COR-L47 (cell line): ENCODE measurements at regions not wholly inside any gene's neighbourhood (a gene's known extent, or its start where the extent isn't known, plus 50 kb on each side); places are given as distances from the start of the nearest gene placed in this dataset.

ENCODE experiments used
- DNase-seq: peaks from one replicate; lab custom pipeline; 2025; lab: John Stamatoyannopoulos, UW

DNA sequence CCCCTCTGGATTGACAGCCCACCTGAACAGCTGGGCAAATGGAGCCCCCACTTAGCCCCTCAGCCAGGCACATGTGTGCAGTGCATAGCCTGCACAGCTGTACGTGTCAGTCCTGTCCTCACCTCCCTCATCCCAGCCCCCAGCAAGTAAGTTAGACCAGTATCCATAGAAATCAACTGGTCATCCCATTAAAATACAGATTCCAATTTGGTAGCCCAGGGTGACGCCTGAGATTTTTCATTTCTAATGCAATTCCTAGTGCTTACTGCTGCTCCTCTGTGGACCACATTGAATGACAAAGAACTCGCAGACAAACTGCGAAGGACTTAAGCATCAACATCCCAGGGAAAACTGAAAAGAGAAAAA is 99.0 kb upstream of the GJB5 start:
- no peak for DNase-seq

DNA sequence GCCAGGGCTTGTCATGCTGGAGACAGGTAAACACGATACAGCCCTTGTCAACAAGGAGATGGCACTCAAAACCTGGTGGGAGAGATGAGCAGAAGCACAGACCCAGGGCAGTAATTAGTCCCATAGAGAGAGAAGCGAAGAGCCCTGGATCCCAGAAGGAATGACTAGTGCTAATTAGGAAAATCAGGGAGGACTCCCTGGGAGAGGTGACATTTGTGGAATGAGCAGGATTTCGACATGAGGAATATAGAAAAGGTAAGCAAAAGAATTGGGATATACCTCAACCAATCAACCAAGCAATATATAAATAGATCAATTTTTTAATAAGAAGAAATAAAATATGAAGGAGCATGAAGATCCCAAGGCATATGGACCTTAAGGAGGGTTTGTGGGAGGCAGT is 98.5 kb upstream of the GJB5 start:
- no peak for DNase-seq

DNA sequence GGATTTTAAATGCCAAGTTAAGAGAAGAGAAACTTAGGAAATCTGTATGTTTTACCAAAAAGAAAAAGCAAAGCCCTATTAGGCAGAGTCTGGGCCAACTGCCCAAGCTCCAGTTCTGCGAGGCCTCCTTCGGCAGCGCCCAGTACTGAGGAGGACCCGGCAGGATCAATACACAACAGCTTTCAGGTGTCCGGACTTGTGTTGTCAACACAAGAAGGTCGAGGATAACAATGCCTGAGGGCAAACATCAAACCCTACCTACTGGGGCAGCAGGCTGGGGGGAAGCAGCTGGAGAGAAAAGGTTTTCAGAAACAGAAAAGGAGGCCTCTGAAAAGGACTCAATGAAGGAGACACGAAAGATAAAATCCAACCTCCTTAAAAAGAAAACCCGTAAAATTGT is 98.1 kb upstream of the GJB5 start:
- DNase-seq: peak; percentile 85

DNA sequence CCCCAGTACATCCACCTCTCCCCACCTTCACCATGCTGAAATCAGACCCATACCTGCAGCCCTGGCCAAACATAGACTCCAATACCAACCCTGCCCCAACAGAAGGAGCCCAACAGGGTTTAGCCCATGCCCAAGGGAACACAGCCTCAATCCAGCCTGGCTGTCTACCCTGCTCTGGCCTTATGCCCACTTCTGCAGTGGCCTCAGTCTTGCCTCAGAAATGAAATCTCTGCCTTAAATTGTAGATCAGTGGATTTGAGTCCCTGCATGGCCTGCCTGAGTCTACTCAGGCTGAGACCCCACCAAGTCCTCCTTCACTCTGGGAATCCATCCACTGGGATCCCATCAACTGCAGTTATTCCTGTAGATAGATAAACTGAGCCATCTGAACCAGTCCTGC is 97.6 kb upstream of the GJB5 start:
- no peak for DNase-seq

DNA sequence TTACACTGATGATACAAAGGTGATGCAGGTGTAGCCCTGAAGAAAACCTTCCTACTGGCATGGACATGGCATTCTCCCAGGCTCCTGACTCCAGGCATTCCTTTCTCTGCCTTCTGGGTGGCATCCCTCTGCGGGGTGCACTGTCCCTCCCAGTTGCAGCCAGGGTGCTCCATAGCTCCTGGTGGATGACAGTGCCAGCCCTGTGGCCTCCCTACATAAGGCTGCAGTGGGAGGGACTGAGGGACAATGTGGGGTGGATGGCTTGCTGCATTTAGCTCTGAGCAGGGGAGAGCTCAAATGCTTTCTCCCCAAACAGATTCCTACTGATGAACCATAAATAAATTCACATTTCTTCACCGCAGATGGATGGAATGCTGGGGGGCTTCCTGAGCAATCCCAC is 97.0 kb upstream of the GJB5 start:
- no peak for DNase-seq

DNA sequence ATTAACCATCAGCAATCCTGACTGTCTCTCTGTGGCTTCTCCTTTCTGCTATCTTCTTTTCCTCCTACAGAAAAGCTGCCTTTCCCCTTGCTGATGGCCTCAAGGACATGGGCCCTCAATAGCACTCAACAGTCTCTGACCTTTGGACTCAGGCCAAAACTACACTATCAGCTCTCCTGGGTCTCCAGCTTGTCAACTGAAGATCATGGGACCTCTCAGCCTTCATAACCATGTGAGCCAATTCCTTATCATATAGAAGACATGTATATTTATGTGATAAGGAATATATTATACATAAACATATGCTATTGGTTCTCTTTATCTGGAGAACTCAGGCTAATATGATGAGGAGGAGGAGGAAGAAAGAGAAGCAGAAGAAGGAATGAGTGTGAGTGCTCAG is 91.8 kb upstream of the GJB5 start:
- no peak for DNase-seq

DNA sequence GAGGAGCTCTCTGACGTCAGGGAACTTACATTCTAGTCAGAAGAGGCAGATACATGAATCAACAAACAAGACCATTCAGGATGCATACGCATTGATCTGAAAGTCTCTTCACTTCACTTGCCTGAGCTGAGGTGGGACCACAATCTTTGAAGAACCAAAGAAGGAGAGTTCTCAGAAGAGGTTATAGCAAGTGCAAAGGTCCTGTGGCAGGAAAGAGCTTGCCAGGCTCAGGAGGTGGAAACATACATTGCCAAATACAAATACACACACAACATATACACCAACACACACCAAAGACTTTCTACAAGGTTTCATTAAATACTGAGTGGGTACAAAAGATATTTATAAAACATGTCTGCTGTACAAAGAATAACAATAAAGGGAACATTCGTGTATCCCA is 86.8 kb upstream of the GJB5 start:
- no peak for DNase-seq

DNA sequence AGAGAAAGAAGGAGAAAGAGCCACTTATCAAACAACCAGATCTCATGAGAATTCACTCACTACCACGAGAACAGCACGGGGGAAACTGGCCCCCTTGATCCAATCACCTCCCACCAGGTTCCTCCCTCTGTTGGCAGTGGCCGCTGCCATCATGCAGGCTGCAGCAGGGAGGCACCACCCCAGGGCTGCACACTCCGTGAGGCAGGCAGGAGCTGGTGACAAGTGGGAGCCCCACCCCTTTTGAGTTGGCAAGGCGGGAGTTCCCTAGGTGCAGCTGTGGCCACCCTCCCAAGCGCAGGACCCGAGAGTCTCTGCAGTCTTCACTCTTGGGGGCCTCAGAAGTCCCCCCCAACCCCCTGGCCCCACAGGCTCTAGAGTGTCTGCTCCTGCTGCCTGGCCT is 83.9 kb upstream of the GJB5 start:
- DNase-seq: no peak

DNA sequence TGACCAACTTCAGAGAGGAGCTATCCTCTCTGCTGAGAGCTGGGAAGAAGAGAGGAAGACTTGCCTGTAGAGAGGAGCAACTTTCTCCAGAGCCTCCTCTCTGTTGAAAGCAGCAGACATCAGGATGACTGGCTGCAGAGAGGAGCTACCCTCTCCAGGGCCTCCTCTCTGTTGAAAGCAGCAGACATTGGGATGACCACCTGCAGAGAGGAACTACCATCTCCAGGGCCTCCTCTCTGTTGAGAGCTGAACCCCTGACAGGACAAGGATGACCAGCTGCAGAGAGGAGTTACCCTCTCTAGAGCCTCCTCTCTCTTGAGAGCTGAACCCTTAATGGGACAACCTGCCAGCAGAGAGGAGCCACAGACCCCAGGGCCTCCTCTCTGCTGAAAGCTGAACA is 83.0 kb upstream of the GJB5 start:
- DNase-seq: no peak

DNA sequence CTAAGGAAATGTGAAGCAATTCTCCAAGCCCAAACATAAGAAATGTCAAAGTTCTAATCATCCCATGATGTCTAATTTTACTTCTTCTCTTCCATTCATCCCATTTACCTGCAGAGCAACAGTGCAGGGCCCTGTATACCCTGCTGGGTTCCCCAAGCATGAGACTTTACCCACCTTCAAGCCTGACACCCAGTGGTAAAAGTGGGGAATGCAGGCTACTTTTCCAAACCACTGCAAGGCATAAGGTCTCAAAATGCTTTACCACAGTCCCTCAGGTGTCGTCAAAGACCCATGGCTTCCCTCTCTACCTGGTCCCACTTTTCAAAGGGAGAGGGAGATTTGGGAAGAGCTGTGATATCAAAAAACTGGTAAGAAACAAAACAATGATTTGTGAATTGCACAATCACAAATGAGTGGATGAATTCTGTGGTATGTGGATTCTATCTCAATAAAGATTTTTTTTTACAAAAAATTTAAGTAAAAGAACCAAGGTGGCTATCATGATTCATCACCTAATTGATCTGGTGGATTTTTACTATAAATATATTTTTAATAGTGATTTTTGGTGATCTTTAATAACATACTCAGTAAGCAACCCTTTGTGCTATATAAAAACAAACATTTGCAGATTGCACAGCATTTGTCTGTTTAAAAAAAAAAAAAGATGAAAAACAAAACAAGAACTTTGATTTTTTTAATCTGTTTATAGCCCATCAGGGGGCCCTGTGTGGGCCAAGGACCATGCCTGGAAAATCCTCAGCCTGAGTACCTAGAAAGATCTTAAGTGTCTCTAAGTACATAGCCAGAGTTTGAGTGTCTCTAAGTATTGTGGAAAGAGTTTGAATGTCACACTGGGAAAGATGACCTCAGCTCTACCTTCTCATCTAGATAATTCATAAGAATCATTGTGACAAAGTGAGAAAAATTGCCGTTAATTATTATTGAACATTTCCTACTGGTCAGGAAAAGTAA is 73.1 kb upstream of the GJB5 start:
- DNase-seq: peak; percentile 41

DNA sequence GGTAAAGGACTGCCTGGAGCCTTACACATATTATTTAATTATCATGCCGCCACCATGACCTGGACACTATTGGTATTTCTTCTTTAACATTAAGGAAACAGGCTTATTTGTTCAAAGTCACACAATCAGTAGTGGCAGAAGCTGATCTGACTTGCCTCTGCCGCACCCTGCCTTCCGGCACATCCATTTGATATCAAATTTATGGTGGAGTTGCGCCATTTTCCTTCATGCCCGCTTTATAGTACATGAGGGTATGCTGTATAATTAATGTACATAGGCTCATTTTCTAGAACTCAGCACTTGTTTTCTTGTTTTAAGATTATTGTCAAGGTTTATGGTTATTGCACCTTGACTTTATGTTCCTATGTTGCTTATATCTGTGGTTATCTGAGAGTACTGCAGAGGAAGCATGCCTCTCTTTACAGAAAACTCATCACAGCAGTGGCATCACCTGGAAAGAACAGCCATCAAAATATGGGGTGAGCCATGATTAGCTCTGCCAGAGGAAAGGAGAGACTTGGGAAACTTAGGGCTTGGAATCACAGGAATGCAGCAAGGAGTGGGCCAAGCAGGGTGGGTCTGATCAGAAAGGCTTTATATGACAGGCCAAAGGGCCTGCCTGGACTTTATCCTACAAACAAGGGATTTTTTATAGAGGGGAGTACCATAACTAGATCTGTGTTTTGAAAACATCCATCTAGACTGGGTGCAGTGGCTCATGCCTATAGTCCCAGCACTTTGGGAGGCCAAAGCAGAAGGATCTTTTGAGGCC is 72.2 kb upstream of the GJB5 start:
- DNase-seq: no peak

DNA sequence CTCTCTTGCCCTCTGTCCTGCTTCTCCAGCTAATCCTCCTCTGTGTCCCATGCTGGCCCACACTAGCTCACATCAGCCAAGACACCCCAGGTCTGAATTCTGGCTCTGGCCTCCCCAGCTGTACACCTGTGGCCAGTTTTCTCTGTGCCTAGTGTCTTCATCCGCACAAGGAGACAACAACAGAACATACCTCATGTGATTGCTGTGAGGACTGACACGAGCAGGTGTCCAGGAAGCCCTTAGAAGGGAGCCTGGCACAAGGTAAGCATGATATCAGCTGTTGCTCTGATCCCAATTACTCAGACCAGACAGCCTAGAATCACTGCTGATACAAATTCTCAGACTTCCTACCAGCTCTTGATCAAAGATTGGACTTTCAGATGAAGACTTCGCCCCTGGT is 71.2 kb upstream of the GJB5 start:
- peak; percentile 24 for DNase-seq

DNA sequence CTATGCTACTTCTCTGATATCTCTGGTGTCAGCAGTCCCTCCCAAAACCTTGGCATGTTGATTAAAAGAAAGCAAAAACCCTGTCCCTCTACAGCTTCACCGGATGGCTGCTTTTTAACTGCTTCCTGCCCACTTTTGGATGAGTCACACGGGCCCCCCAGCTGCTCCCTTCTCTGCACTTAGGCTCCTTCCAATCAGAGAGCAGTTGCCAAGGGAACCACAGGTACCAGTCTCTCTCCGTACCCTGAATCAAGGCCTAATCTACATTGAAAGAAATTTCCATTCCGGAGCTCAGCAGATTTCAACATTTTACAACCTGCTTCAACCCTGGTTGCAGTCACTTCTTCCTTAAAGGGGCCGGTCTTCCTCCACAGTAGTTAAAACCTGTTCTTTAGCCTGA is 70.6 kb upstream of the GJB5 start:
- DNase-seq: peak; percentile 68

DNA sequence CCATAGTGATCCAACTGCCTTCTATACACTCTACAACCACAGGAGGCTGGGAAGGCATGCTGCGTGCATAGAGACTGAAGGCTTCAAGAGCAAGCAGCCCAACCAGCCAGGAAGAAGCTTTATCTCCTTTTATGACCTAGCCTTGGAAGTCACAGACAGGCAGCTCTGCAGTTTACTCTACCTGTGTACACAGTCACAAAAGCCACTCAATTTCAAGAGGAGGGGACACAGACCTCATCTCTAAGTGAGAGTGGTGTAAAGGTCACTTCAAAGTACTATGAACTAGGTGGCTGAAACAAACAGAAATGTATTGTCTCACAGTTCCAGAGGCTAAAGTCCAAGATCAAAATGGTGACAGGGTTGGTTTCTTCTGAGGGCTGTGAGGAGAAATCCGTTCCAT is 69.6 kb upstream of the GJB5 start:
- no peak for DNase-seq

DNA sequence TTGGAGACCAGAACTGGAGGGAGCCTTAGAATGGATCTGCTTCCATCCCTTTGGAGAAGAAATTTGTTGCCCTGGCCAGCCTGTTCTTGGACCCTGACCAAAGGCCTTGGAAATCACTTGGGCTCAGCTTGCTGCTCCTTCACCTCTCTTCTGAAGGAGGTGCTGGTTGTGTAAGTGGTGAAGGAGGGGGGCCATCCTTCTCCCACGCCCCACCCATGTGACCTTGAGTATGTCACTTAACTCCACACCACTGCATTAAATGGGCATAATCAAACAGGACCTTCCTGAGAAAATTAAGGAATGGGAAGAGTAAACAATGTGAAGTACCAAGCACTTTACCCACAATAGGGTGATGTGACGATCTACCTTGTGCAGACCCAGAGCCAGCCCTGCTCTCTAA is 68.3 kb upstream of the GJB5 start:
- no peak for DNase-seq

DNA sequence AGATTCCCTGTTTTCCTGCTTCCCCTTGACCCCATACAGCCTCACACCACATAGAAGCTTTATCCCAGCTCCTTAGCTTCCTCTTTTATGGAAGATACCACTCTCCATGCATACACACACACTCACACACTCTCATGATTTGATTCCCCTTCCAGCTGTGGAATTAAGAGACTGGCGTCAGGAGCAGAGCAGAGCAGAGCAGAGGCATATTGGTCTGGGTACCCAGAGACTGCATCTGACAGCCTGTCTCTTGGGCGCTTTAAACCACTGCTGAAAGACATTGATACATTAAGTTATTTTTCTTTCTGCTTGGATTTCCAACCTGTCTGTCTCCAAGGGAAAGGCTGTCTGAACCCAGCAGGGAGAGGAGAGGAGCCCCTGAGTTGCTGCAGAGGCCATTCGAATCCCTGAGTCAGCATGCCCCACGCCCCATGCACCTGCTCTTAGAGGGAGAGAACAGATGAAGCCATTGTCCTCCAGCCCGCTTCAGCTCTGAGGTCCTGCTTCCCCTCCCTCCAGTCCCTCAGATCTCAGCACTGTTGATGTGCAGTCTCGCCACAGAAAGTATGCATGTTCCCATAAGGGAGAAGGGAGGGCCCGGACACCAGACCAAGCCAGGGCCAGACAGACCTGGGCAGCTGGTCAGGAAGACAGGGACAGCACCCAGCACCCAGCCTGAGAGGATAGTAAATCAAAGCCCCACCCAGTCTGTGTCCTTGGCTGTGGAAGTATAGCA is 66.7 kb upstream of the GJB5 start:
- DNase-seq: no peak

DNA sequence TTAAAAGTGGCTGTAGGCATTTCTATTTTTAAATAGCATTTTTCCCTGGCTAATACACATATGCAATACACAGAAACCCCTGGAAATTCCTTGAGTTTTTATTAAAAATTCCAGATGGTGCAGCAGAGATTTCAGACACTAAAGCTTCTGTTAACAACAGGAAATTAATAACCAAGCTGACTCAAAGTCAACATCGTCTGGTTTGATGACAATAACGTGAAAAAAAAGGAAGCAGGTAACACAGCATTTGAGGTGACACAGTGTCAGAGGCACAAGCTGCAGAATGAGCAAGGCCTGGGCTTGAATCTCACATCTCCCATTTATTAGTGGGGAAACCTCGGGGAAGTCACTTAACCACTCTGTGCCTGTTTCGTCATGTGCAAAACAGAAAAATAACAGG is 64.6 kb upstream of the GJB5 start:
- DNase-seq: no peak

DNA sequence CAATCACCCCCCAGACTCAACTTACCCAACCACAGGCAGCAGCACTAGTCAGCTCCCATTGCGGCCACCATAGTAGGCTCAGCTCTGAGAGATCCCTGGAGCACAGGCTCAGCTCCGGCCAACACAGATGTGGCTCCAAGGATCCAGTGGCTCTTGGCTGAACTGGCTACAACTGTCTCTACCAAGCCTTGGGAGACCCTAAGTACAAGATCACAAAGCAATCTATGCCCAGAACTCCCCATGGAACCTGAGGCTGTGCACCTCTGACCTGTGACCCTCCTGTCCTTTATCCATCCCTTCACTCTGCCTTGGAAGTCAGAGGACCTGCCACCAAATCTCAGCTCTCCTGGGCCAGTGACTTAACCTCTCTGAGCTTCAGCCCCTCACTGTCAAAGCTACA is 61.8 kb upstream of the GJB5 start:
- no peak for DNase-seq

DNA sequence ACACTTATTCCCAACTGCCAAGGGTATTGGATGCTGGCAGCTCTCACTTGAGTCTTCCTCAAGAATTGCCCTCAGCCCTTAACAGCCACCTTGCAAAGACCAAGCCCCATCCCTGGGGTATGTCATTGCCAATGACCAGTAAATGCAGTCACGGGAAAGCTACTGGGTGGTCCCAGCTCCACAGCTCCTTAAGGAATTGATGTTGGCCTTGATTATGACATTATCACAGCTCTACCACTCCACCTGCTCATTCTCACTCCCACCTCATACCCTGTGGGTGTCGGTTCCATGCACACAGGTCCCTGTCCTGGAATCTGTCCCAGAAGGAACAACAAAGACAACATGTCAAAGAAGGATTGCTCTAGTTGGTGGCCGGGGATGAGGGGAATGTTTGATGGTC is 60.5 kb upstream of the GJB5 start:
- no peak for DNase-seq

DNA sequence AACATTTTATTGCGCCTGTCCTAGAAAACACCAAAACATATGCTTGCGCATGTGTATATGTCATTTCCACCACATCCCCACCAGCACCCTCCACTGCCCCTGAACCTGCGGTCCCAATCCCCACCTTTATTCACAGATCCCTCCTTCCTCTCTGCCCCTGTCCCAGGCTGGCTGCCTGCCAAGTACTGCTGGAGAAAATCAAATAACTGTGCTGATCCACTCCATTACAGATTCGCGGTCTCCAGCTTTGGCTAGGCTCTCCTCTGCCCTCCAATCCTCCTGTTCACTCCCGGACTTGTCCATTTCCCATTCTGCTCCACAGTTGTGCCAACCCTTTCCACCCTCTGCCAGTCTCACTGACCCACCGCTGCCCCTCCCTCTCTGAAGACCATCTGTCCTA is 59.3 kb upstream of the GJB5 start:
- DNase-seq: peak; percentile 43

DNA sequence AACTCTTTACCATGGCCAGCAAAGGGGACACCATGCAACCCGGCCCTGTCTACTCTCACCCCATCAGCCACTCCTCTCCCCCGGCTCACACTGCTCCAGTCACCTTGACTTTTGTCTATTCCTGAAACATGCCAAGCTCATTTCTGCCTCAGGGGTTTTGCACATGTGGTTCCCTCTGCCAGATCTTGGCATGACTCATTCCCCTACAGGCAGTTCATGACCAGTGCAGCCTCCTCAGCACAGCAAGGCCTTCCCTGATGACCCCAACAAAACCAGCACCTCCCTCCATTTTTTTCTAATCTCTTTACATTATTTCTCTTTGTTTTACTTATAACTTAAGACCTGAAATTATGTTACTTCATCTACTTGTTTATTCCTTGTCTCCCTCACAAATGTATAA is 58.6 kb upstream of the GJB5 start:
- DNase-seq: no peak

DNA sequence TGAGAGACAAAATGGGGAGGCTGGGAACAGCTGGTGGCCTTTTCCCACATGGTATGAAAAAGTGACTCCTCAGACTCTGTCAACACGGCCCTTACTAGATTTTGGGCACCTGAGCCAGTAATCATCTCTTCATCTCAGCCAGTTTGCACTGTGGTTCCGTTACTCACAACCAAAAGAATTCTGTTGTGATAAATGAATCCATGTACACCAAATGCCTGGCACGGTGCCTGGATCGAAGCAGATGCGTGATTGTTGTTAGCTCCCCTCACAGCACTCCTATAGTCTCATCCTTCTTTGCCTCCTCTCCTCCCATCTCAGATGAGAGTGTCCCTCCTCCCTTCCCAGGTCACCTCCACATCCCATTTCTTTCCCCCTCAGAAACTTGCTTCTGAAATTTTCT is 57.9 kb upstream of the GJB5 start:
- DNase-seq: peak; percentile 13

DNA sequence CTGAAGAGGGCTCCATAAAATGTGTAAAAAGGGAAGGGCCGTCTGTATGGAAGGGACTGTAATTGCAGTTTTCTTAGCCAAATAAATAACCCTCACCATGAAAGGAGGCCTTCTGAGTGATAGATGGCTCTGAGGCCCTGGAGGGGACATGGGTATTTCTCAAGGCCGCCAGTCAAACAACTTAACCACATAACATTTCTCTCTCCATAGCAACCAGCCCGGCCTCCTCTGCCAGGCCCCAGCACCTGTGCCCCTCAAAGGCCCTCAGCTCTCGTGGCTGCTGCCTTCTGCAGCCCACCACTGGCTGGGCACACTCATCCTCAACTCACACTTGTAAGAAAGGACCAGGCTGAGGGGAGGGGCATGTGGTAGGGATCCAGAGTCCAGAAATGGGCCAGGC is 57.0 kb upstream of the GJB5 start:
- DNase-seq: no peak
